HS-27A (cell line): ENCODE measurements at regions not wholly inside any gene's neighbourhood (a gene's known extent, or its start where the extent isn't known, plus 50 kb on each side); places are given as distances from the start of the nearest gene placed in this dataset.

Experiments used
- DNase-seq: peaks from one replicate; pipeline ENCODE4 v3.0.0-alpha.2; 2012; ENCODE audit warnings: low read depth, missing footprints

- DNase-seq: no peak
These were observed 326.9 kb downstream of the SLC4A3 start for GRCh38 chr2:219954331-219954730.

DNA sequence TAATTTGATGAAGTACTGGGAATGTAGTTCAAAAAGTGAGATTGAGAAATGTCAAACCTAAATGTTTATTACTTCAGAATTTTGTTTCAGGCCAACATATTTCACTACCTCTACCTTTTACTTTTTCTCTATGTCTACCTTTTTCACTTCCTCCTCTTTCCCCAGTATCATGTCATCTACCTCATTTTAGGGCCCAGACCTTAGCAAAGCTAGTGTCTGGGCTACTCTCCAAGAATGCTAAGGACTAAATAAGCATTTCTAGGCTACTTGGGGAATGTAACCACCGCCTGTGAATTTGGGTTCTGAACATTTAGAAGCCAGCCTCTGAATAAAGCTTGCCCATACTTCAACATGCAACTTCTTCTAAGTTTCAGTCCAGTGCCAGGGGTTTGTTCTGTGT, 330.4 kb downstream of the SLC4A3 start:
- no peak for DNase-seq

GRCh38 chr2:219958941-219959340, 331.5 kb downstream of the SLC4A3 start:
- DNase-seq: no peak

DNA sequence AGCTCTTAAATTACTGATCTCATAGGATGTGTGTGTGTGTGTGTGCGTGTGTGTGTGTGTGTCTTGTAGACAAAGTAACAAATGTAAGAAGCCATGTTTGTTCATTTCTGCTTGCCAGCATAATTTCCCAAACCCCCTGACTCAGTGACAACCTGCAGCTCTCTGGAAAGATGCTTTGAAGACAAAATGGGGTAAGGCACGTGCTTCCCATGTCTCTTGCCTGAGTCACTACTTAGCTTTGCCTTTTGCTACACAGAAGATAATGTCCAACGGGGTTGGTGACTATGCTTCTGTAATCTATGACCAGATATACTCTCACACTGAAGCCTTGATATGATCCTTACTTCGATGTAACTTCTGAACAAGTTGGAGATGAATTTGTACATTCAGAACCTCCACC, 332.0 kb downstream of the SLC4A3 start:
- DNase-seq: no peak

DNA sequence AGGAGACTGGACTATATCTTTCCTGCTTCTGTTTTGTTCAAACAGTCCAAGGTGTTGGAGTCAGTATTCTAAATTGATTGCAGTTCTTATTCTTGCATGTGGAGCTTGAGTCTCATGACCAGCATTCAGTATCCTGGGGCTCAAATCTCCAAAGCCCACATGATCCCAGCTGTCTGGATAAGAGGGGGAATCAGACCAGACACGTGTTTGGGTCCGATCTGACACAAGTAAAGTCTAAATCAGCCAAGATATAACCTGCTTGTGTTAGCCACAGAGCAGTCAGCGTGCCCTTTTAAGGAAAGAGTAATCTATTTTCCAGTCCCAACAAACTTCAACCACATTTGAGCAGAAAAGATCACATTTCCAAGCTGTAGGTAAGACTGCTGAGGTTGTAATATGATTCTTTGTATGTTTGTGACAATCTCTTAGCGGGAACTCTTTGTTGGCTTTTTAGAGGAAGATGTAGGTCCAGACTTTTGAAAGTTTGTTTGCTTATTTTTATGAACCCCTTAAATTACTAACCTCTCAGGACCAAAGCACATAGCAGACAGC, 334.6 kb downstream of the SLC4A3 start:
- DNase-seq: no peak

DNA sequence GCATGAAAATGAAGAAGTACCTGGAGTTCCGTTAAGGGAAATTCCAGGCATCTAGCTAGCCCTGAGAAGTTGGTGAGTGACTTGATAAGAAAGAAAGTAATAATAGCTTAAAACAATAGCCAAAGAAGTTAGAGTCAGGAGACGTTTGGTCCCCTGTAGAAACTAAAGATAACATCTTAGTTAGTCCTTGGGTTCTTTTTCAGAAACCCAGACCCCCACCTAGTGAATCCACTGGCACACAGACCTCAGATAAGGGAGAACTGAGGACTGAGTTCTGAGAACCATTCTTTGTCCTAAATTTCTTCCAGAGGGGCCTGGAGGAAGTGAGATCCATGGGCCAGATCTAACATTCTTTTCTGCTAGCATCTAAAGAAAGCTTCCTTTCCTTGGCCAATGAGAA, 335.4 kb downstream of the SLC4A3 start:
- no peak for DNase-seq

- DNase-seq: no peak
These were observed 338.1 kb downstream of the SLC4A3 start for GRCh38 chr2:219965287-219966194.

DNA sequence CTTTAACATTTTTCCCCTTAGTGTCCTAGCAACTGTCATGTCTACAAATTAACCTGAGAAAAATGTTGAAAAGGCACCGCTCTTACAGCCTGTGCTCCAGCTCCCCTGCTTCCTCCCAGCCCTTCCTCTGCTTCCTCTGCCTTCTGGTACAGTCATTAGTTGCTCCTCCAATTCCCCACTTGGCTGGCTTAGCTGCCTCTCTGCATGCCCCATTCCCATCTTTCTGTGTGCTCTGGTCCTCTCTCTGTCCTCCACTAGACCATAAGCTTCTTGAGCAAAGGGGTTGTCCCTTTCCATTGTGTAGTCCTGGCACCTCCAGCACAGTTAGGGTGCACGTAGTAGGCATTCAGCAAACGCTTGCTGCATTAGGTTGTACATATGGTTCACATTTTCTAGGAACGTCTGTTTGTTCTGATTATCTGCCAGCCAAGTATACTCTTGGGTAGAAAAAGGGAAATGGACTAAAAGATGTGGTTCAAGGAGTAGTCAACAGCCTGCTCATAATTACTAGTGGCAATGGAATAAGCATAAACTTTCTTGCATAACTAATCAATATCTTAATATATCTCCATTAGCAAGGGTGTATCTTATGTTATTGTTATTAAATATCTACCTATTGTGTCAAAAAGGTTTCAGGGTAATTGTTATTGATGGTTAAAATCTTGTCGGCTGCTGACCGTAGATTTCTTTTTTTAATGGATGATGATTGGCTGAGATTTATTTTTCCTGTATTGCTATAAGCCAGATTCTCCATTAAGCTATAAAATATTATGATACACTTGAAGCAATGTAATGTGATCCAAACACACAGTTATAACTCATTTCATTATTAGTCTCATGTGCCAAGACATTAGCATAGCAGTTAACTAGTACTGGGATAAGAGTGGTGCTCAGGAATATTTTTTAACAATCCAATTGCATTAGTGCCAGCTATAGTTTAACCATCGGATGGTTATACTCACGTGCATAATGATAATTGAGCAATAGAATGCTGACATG, 340.1 kb downstream of the SLC4A3 start:
- DNase-seq: no peak

DNA sequence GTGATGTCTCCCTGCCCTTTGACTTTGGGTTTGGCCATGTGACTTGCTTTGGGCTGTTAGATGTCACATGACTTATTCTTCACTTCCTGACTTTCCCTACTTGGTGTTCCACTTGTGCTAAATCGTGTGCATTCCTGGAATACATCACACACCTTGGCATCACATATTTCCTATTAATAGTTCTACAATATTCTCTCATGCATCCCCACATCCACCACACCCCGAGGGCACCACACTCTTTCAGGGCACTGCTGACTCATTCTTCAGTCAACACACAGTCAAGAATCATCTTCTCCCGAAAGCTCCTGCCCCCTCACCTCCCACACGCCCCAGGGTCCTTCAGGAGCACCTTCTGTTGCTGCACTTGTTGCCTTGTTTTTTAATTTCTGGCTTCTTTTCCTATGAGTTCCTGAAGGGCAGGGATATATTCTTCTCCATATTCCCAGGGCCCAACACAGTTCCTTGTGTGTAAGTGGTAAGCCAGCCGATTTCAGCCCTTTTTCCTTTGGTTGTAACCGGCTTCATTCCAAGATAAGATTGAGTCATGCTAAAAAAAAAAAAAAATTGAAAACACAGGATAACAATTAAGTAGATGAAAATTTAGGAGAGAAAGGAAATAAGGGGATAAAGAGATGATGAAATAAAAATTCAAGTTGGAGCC, 341.4 kb downstream of the SLC4A3 start:
- DNase-seq: peak; percentile 56

GRCh38 chr2:219969508-219969907, 342.1 kb downstream of the SLC4A3 start:
- DNase-seq: peak; percentile 52

DNA sequence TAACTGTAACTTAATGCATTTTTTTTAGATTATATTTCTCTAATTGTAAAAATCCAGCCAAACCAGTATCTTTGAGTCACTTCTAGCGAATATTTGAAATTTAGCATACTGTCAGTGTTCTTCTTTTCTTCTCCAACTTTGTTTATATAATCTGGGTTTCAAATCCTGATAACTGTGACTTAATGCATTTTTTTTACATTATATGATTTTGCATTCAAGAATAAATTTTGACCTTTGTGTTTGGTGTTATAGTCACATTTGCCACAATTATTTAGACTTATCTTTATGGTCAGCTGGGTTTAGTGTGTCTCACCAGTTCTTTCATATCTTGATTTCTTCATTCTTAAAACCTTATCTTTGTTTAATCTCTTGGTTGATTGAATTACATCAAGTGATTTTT, 345.7 kb downstream of the SLC4A3 start:
- no peak for DNase-seq

GRCh38 chr2:219976871-219977270, 349.4 kb downstream of the SLC4A3 start:
- DNase-seq: no peak

GRCh38 chr2:219980638-219981037, 353.2 kb downstream of the SLC4A3 start:
- no peak for DNase-seq

DNA sequence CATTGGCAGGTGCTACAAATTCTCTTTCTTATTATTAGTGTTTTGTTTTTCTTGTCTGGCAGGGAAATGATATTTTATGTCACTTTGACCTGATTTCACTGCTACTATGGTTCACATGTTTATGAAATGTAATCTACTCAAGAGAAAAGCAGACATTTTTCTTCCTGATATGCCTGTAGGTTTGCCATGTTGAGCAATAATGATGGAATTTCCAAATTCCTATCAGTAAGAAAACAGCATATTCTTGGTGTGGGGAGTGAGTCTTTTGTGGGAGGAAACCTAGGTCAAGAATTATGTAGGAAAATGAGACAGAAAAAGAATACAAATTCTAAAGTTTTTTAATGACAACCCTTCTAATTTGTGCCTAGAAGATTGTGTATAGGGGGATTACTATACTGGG, 356.4 kb downstream of the SLC4A3 start:
- DNase-seq: no peak

DNA sequence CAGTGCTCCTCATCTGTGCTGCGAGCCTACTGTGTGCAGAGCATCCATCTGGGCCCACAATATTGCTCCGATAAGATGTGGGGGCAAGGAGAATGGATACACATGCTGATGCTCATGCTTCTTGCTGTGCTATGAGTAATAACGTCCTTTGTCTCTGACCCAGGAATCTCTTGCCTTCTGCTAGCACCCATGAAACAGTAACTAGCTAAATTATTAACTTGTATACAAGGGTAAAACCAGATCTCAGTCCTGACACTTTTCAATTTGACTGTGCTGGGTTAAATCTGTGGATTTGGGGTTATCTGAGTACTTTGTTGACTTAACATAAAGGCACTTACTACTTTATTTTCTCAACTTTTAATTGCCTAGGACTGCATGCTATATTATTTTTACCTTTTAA, 357.6 kb downstream of the SLC4A3 start:
- no peak for DNase-seq

DNA sequence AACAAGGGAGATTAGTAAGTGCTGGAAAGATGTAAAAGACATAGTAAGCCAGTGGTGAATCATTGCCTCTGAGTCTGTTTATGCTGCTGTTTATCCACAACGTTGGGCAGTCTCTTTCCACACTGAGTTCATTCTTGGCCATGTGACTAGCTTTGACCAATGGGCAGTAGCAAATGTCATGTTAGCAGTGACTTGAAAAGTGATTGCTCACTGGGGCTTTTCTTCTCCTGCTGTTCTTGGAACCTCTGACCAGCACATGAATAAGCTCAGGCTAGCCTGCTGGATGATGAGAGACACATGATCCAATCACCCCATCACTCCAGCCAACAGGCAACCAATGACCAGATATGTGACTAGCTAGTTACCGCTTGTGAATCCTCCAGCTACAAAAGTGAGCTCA, 360.4 kb downstream of the SLC4A3 start:
- no peak for DNase-seq

DNA sequence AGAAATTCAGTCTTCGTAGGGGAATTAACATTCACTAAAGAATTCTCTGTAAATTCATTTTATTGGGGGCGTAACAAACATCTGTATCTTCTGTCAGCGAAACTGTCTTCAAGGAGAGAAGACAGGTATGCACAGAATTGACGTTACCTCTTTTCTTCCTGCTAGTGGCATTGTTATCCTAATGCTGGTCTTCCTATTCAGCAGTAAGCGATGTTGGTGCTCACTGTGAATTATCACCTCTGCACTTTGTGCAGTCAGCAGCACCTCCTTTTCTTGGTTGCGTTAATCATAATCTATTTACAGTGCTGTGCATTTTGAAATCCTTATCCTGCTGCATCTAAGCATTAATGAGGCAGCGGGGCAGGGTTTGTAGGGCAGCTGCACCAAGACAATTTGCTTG, 362.3 kb downstream of the SLC4A3 start:
- DNase-seq: no peak

GRCh38 chr2:219991116-219991515, 363.7 kb downstream of the SLC4A3 start:
- DNase-seq: no peak

DNA sequence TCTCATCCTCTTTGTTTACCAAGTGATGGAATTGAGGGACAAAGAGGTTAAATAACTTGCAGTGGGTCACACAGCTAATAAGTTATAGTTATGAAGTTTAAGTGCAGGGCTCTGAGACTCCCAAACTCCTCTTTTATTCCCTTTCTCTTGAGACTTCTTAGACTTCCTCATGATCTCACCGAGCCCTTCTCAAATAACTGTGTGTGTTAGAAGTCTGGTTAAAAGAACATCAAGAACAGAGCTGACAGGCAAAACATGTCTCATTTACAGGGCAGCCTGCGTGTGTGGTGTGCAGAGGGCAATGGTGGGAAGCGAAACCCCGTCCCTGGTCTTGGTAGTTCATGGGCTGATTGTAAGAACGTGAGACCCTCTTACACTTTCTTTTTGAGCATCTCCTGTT, 368.0 kb downstream of the SLC4A3 start:
- DNase-seq: no peak

DNA sequence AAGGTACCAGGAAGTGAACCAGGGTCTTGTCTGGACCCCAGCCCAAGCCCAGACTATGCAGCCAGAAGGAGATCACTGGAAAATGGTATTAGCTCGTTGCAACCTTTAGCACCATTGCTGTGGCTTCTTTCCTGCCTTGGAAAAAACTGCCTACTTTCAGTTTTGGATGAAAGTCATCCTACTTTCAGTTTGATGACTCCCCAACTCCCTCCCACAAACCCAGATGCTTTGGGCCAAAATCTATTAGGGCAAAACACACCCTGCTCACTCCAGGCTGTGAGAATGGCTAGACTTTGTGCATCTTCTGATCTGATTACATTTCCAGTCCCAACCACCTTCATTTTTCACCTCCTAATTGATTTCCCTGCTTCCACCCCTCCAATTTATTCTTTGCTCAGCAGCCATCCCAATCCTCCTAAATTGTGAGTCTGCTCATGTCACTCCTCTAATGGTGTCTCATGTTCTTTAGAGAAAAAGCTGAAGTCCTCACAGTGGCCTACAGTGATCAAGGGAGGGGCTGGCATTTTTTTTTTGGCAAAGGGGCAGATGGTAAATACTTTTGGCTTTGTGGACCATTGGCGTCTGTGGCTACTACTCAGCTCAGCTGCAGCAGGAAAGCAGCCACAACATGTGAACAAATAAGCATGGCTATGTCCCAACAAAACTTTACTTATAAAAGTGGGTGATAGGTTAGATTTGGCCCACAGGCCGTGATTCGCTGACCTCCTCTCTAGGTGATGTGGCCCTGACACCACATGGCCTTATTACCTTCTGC, 368.7 kb downstream of the SLC4A3 start:
- no peak for DNase-seq

DNA sequence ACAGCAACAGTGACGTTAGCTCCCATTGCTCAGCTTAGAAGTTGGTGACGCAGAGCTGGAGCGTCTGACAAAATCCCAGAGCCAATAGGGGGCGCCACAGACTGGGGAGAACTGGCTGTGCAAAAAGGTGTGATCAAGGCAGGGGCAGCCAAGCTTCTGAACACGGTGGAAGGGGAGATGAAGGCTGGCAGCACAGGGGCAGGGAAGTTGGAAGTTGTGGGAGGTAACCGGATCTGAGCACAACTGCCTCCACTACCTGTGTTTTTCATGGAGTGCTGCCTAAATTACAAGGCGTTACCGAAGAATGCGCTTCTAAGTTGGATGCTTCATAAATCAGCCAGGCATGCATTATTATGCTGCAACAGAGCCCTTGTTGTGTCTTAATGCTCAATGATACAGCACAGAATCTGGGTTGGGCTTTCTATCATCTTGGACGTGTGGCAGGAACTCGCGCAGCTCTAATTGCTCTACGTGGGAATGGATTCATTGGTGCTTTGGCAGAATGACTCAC, 370.0 kb downstream of the SLC4A3 start:
- no peak for DNase-seq
